ENCODE measurements at regions not wholly inside any gene's neighbourhood (a gene's known extent, or its start where the extent isn't known, plus 50 kb on each side); places are given as distances from the start of the nearest gene placed in this dataset.

GRCh38 chr1:98086156-98086555 is 165.3 kb upstream of the DPYD start:
- Histone ChIP-seq H4K20me1 (ENCODE audit: insufficient read depth) (no peaks in the 10 kb centered on the region), H3K4me2 (ENCODE audit: low read length) (no peak overlapping the region), H3K4me3 (ENCODE audit: low read length) (no peak overlapping the region), H2AFZ (ENCODE audit: low read depth, low read length) (no peak overlapping the region), H3K9me3 (ENCODE audit: low read length) (no peaks in the 10 kb centered on the region), H3K79me2 (replicated peaks; ENCODE audit: insufficient read depth, low read length) (no peaks in the 10 kb centered on the region), H3K9ac (ENCODE audit: low read length) (no peak overlapping the region), H3K9me2 (ENCODE audit: insufficient read depth, low read length) (no peaks in the 10 kb centered on the region), H3F3A (ENCODE audit: insufficient read depth, low read length, poor library complexity, severe bottlenecking) (no peaks in the 10 kb centered on the region), H3K27me3 (ENCODE audit: insufficient read depth, low read depth, low read length) (no peaks in the 10 kb centered on the region), H3K27ac (ENCODE audit: low read length) (no peak overlapping the region), H3K36me3 (ENCODE audit: insufficient read depth, low read length) (no peaks in the 10 kb centered on the region)
- TF ChIP-seq TAF1 (IDR thresholded peaks at IDR 0.05; ENCODE audit: low read depth) (no peak), POLR2AphosphoS5 (IDR thresholded peaks at IDR 0.05) (no peak), CTCF (IDR thresholded peaks at IDR 0.05; ENCODE audit: poor library complexity, severe bottlenecking) (no peak), EP300 (conservative IDR thresholded peaks at IDR 0.05; ENCODE audit: poor library complexity, severe bottlenecking) (no peak), MXI1 (conservative IDR thresholded peaks at IDR 0.05; ENCODE audit: poor library complexity, severe bottlenecking) (no peak), SMC3 (conservative IDR thresholded peaks at IDR 0.05; ENCODE audit: poor library complexity) (no peak), RAD21 (conservative IDR thresholded peaks at IDR 0.05) (no peak), EZH2 (IDR thresholded peaks at IDR 0.05; ENCODE audit: borderline replicate concordance, insufficient read depth, low read length, poor library complexity, severe bottlenecking) (no peak)
- TF ChIP-seq, protein P1, sequence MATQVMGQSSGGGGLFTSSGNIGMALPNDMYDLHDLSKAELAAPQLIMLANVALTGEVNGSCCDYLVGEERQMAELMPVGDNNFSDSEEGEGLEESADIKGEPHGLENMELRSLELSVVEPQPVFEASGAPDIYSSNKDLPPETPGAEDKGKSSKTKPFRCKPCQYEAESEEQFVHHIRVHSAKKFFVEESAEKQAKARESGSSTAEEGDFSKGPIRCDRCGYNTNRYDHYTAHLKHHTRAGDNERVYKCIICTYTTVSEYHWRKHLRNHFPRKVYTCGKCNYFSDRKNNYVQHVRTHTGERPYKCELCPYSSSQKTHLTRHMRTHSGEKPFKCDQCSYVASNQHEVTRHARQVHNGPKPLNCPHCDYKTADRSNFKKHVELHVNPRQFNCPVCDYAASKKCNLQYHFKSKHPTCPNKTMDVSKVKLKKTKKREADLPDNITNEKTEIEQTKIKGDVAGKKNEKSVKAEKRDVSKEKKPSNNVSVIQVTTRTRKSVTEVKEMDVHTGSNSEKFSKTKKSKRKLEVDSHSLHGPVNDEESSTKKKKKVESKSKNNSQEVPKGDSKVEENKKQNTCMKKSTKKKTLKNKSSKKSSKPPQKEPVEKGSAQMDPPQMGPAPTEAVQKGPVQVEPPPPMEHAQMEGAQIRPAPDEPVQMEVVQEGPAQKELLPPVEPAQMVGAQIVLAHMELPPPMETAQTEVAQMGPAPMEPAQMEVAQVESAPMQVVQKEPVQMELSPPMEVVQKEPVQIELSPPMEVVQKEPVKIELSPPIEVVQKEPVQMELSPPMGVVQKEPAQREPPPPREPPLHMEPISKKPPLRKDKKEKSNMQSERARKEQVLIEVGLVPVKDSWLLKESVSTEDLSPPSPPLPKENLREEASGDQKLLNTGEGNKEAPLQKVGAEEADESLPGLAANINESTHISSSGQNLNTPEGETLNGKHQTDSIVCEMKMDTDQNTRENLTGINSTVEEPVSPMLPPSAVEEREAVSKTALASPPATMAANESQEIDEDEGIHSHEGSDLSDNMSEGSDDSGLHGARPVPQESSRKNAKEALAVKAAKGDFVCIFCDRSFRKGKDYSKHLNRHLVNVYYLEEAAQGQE (IDR thresholded peaks at IDR 0.05; ENCODE audit: borderline replicate concordance) = no peak

DNA sequence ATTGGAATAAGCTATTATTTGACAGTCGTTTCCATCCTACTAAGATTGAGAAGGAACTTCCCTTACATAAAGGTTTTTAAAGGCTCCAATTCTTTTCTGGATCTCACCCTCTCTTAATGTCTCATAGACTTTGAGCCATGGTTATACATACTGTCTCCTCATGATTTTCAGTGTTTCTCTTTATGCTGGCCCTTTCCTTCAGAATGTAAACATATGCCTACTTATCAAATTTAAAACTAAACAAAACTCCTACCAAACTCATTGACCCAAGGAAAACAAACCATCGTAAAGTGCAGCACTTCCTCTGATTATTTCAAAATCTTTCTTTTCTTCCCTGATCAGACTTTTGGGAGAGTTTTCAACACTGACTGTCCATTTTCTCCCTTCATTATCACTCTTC is 163.4 kb upstream of the DPYD start:
- TF ChIP-seq, protein P1 (IDR thresholded peaks at IDR 0.05; ENCODE audit: borderline replicate concordance) = no peak
- TF ChIP-seq CTCF (IDR thresholded peaks at IDR 0.05; ENCODE audit: poor library complexity, severe bottlenecking) (no peak), POLR2AphosphoS5 (IDR thresholded peaks at IDR 0.05) (no peak), EZH2 (IDR thresholded peaks at IDR 0.05; ENCODE audit: borderline replicate concordance, insufficient read depth, low read length, poor library complexity, severe bottlenecking) (no peak), TAF1 (IDR thresholded peaks at IDR 0.05; ENCODE audit: low read depth) (no peak), EP300 (conservative IDR thresholded peaks at IDR 0.05; ENCODE audit: poor library complexity, severe bottlenecking) (no peak), RAD21 (conservative IDR thresholded peaks at IDR 0.05) (no peak), MXI1 (conservative IDR thresholded peaks at IDR 0.05; ENCODE audit: poor library complexity, severe bottlenecking) (no peak), SMC3 (conservative IDR thresholded peaks at IDR 0.05; ENCODE audit: poor library complexity) (no peak)
- Histone ChIP-seq H3K4me2 (ENCODE audit: low read length) (no peak overlapping the region), H2AFZ (ENCODE audit: low read depth, low read length) (no peak overlapping the region)

More for the DNA sequence above, 163.4 kb upstream of the DPYD start:
- no peak overlapping the region for H3K27ac ChIP-seq (ENCODE audit: low read length)
- H3K27me3 ChIP-seq (ENCODE audit: insufficient read depth, low read depth, low read length) = no peaks in the 10 kb centered on the region
- H4K20me1 ChIP-seq (ENCODE audit: insufficient read depth) = no peaks in the 10 kb centered on the region
- H3K9ac ChIP-seq (ENCODE audit: low read length) = no peak overlapping the region
- H3K9me3 ChIP-seq (ENCODE audit: low read length) = no peaks in the 10 kb centered on the region
- H3K79me2 ChIP-seq (replicated peaks; ENCODE audit: insufficient read depth, low read length) = no peaks in the 10 kb centered on the region
- H3K36me3 ChIP-seq (ENCODE audit: insufficient read depth, low read length) = no peaks in the 10 kb centered on the region
- H3K4me3 ChIP-seq (ENCODE audit: low read length) = no peak overlapping the region
- no peaks in the 10 kb centered on the region for H3F3A ChIP-seq (ENCODE audit: insufficient read depth, low read length, poor library complexity, severe bottlenecking)
- H3K9me2 ChIP-seq (ENCODE audit: insufficient read depth, low read length) = no peaks in the 10 kb centered on the region
